ENCODE measurements at regions not wholly inside any gene's neighbourhood (a gene's known extent, or its start where the extent isn't known, plus 50 kb on each side); places are given as distances from the start of the nearest gene placed in this dataset.

GRCh38 chr9:129494113-129494789, 126.7 kb downstream of the C9orf50 start:
- ChIA-PET CTCF (no interaction called here), POLR2A (interaction anchor here (2.0 kb wide), 1 partner anchor 11 kb away, joined by 8 read pairs; no protein-coding TSS in a partner anchor)

DNA sequence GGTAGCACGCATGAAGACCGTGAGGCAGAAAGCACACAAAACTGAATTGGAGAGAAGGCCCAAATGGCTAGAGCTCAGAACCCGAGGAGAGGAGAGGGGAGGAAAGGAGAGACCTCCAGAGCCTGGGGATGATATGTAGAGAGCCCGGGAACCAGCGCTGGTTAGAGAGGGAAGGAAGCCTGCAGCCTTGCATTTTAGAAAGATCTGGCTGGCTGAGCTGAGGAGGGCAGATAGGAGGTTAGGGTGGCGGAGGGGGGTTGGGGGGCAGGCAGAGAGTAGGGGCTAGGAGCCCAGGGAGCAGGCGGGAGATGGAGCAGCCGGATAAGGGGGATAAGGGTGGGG, 127.2 kb downstream of the C9orf50 start:
- CTCF ChIA-PET = no interaction called here
- POLR2A ChIA-PET = interaction anchor here (2.0 kb wide), 1 partner anchor 11 kb away, joined by 8 read pairs; no protein-coding TSS in a partner anchor

GRCh38 chr9:129493002-129493705, 127.7 kb downstream of the C9orf50 start:
- CTCF ChIA-PET = interaction anchor here (0.6 kb wide), 1 partner anchor 51 kb away, joined by 5 read pairs; no protein-coding TSS in a partner anchor
- POLR2A ChIA-PET = interaction anchor here (2.0 kb wide), 1 partner anchor 10 kb away, joined by 8 read pairs; no protein-coding TSS in a partner anchor

DNA sequence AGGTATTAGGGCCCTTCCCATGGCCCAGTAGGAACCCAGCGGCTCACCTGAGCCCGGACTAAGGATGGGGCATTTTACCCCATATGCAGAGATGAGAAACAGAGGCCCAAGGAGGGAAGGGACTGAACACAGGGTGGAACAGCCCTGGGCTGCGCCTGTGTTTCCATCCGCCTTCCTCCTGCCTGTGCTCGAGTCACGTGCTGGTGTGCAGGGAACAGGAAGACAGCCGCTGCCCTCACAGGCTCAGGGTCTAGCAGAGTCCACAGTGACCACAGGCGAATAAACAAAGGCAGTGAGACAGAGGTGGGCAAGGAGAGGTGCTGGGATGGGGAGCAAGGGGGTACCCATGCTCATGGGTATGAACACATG, 129.4 kb downstream of the C9orf50 start:
- ChIA-PET CTCF (no interaction called here), POLR2A (no interaction called here)

DNA sequence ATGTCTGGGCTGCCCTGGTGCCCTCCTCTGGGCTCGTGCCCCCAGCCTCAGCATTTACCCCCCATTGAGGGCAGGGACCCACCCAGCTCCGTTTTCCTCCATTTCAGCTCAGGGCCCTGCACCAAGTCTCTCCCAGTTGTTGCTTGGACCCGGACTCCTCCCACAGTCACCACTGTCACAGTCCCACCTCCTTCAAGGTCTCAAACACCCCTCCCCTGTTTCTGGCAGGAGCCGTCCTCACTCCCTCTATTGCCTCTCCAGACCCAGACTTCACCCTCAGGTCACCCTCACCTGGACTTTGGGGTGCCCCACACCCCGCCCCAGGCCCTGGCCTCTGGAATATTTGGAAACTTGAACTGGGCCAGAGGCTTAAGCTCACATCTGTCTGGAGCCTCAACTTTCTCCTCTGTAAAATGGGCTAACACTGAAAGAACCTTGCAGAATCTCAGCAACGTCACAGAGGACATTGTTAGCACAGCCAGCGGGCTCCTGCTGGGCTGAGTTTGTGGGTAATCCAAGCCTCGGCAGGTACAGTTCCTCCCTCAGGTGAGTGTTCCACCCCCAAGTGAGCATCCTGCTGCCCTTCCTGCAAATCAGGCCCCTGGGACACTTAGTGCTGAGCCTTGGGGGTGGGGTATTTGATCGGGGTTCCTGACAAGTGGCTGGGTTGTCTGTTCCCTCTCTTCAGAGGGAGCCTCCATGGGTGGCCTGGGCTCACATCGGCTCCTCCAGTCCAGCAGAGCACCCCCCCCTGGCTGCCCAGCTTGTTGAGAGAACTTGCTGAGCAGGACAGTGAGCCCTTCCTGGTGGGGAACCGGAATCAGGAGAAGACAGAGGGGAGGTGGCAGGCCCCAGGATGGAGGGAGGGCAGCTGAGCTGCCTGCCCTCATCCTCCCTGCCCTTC, 130.1 kb downstream of the C9orf50 start:
- POLR2A ChIA-PET = interaction anchor here (1.0 to 1.2 kb wide), 2 partner anchors 32 to 359 kb away, joined by 3 read pairs; no protein-coding TSS in a partner anchor
- CTCF ChIA-PET = interaction anchor here (1.3 kb wide), 1 partner anchor 359 kb away, joined by 4 read pairs; no protein-coding TSS in a partner anchor

DNA sequence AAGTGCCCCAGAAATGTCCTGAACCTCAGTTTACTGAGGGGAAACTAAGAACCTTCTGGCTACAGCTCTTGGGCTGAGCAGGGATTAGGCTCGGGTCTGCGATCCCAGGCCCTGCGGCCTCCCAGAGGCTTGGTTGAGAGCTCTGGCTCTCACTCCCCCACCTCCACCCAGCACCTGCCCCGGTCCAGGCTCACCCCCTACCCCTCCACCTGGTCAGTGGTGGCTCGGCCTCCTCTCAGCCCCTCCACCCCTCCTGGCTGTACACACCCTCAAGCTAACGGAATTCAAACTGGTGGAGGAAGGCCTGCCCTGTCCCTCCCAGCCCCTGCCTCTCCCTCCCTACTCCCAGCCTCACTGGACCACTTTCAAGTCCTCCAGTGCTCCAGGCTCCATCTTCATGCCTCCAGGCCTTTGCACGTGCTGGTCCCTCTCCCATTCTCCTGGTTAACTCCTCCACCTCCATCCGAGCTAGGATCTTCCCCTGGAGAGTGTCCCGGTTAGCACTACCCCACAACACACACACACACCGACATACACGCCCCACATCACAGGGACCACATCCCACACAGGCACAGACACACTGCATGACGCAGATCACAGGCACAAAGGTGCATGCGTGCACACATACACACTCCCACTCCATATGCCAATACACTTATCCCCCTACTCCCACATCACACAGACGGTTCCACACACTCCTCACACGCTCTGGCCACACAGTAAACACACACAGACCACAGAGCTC, 130.9 kb downstream of the C9orf50 start:
- CTCF ChIA-PET = interaction anchor here (1.0 to 1.3 kb wide), 3 partner anchors 116 to 358 kb away, joined by 3 to 4 read pairs (median 4); no protein-coding TSS in a partner anchor
- POLR2A ChIA-PET = interaction anchor here (0.7 to 1.2 kb wide), 3 partner anchors 32 to 358 kb away, joined by 3 read pairs; no protein-coding TSS in a partner anchor

- CTCF ChIA-PET = interaction anchor here (0.6 kb wide), 1 partner anchor 565 kb away, joined by 3 read pairs; no protein-coding TSS in a partner anchor
- POLR2A ChIA-PET = no interaction called here
These were observed 133.0 kb downstream of the C9orf50 start for GRCh38 chr9:129487658-129488483.

GRCh38 chr9:129486756-129487657, 133.9 kb downstream of the C9orf50 start:
- CTCF ChIA-PET = interaction anchor here (0.6 kb wide), 1 partner anchor 566 kb away, joined by 3 read pairs; no protein-coding TSS in a partner anchor
- POLR2A ChIA-PET = interaction anchor here (0.6 kb wide), 1 partner anchor 27 kb away, joined by 3 read pairs; no protein-coding TSS in a partner anchor

DNA sequence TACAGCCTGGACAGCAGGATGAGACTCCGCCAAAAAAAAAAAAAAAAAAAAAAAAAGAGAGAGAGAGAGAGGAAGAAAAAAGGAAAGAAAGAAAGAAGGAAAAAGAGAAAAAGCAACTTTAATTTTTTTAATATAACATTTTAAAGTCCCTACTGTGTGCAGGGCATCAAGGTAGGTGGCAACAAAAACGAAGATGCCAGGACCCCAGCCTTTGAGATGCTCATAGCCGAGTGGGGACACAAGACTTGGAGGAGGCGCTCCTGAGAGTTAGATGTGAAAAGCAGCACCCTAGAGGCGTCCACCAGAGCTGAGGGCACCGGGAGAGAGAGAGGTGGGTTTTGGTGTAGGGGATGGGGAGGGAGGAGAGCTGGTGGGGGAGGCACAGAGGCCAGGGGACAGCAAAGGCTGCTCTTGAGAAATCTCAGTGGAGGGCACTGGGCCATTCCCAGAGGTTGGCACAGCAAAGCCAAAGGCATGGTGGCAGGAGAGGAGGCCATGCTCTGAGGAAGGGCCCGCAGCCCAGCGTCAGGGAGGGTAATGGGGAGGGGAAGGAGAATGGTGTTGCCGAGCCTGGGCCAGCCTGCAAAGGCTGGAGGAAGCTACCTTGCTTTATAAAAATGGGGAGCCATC, 135.6 kb downstream of the C9orf50 start:
- POLR2A ChIA-PET = interaction anchor here (0.7 kb wide), 1 partner anchor 132 kb away, joined by 4 read pairs; no protein-coding TSS in a partner anchor
- CTCF ChIA-PET = interaction anchor here (1.1 kb wide), 1 partner anchor 139 kb away, joined by 3 read pairs; no protein-coding TSS in a partner anchor

- ChIA-PET CTCF (interaction anchor here (0.6 kb wide), 1 partner anchor 1198 kb away, joined by 3 read pairs; no protein-coding TSS in a partner anchor), POLR2A (interaction anchor here (2.3 kb wide), 1 partner anchor 9 kb away, joined by 8 read pairs; no protein-coding TSS in a partner anchor)
These were observed 136.4 kb downstream of the C9orf50 start for GRCh38 chr9:129484352-129485000.

DNA sequence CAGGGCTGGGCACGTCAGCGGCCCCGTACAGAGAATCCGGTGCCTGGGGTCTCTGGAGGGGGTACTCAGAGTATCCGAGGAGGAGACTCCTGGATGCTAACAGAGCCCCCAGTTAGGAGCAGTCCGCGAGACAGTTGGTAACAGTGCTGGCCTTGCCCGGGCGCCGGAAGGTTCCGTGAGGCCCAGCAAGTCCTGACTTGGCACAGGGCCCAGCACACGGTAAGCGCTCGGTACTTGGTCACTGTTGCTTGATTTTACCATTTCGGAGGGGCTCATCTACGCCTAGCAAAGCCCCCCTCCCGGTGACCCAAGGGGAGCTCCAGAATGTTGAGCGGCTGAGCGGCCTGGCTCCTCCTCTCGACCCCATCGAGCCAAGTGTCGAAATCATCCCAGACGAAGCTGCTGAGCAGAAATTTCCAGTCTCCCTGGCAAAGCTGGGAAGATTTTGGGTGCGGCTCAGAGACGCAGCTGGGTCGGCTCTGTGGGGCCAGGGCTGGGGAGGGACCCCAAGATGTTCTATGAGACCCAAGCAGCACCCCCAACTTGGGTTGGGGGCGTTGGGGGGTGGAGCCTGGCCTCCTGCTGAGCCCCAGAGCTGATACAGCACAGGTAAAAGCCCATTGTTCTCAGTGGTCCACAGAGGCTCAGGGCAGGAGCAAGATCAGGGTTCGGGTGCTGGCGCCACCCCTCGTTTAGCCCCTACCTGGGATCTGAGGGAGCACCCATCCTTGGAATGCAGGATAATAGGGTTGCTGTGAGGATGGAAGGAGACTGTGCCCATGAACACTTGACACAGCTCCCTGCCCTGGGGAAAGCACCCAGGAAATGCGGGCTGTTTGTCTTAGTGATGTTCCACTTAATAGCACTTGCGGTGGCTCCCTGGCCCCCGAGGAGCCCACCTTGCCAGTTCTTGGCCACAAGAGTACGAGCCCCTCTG, 137.2 kb downstream of the C9orf50 start:
- ChIA-PET POLR2A (interaction anchor here (1.1 to 2.3 kb wide), 4 partner anchors 10 to 310 kb away, joined by 3 to 8 read pairs (median 3); no protein-coding TSS in a partner anchor), CTCF (interaction anchor here (0.5 to 1.7 kb wide), 5 partner anchors 9 to 1199 kb away, joined by 3 to 5 read pairs (median 3); partner anchors contain the start of gene IER5L)

DNA sequence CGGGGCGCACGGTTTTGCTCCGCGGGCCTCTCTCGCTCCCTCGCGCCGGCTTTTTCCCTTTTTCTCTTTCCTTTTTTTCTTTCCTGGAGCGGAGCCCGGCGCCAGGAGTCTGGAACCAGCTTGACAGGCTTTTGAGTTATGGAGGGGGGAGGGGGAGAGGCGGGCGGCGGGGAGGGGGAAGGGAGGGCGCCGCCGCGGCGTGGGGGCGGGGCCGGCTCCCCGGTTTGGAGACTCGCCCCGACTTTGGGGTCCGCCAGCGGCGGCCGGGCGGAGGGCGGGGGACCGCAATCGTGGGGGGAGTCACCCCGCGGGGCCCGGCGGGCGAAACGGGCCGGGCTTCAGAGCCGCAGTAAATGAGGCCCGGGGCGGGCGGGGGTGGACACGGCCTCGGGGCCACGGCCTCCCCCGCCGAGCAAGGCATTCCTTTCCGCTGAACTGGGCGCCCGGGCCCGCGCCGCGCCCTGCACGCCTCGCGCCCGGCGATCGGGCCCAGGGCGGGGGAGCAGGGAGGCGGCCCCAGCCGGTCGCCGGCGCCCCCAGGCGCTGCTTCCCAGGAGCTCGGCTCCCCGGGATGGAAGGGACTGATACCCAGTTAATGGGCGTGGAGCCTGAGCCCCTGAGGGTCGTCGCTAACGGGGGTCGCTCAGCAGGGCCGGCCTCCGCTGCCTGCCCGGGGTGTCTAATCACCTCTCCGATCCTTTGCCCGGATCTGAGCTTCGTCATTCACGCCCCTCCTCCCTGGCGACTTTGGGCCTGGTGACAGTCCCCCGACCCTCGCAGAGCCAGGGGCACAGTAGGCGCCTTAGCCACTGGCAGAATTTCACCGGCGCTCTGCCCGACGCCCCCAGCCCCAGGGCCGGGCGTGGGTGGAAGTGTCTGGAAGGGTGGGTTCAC, 138.1 kb downstream of the C9orf50 start:
- CTCF ChIA-PET = interaction anchor here (0.5 to 1.7 kb wide), 5 partner anchors 8 to 343 kb away, joined by 3 to 5 read pairs (median 3); partner anchors contain the start of gene IER5L

DNA sequence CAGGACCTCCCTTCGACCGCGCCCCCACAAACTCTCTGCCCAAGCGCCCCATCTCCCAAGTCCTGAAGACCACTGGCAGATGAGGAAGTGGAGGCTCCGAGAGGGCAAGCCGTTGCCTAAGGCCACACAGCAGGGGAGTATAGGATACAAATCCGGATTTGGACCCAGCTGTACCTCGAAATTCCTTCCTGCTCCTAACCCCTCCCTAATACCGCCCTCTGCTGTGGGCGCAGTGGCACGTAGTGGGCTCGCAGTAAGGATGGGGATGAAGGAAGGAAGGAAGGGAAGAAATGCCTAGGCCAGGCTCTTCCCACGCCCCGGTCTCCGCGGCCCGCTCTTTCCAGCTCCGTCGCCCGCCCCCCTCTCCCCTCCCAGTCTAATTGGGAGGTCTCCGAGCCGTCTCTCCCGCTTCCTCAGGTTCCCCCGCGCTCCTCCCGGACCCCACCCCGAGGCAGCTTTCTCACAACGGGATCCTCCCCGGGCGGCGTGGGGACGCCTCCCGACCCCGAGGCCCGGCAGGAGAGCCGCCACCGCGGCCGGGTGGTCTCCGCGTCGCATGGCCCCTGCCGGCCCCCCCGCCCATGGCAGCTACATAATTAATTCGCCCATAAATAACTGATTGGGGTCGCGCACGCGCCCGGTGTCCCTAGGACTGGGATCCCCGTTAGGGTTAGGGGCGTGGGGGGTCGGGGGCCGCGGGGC, 138.9 kb downstream of the C9orf50 start:
- CTCF ChIA-PET = interaction anchor here (1.4 to 1.7 kb wide), 2 partner anchors 308 to 339 kb away, joined by 5 read pairs; no protein-coding TSS in a partner anchor
- POLR2A ChIA-PET = interaction anchor here (2.3 kb wide), 1 partner anchor 12 kb away, joined by 8 read pairs; no protein-coding TSS in a partner anchor

More for the DNA sequence above, 138.1 kb downstream of the C9orf50 start:
- POLR2A ChIA-PET = interaction anchor here (1.1 to 2.3 kb wide), 4 partner anchors 11 to 309 kb away, joined by 3 to 8 read pairs (median 3); no protein-coding TSS in a partner anchor

All from activated CD8-positive, alpha-beta memory T cell treated with anti-CD3 and anti-CD28 coated beads for 36 hours (primary cell).